T-helper 9 cell (primary cell): ENCODE measurements at regions not wholly inside any gene's neighbourhood (a gene's known extent, or its start where the extent isn't known, plus 50 kb on each side); places are given as distances from the start of the nearest gene placed in this dataset.
"Not testable (repeated sequence)": the region's sequence is repeated elsewhere in the genome, so short reads cannot be mapped to it uniquely, and the experiment has no call there.

Source experiments
- DNase-seq: peaks from one replicate; pipeline ENCODE4 v3.0.0-alpha.2; 2020

DNA sequence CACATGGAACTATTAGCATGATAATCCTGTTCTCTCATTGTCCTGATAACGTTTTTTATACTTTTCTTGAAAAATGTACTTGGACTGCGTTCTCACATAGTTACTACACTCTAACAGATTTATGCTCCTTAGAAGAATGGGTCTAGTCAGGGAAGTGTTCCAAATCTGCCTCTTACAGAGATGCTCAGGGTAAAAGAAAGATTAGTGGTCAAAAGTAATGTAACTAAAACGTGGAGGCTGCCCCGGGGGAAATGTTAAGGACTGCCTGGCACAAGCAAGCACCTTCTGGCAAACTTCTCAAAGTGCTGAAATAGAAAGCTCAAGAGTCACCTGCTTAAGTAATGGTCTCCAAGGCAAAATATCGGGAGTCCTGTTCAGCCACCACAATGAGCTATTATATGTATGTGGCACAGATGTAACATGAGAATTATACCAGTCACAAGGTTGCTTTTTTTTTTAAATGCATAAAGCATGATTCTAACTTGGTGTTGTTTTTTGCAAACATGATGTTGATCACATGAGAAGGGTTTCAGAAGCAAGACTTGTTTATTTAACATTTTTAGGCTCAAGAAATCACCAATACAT lies 244.5 kb upstream of the JARID2 start:
- DNase-seq = no peak

DNA sequence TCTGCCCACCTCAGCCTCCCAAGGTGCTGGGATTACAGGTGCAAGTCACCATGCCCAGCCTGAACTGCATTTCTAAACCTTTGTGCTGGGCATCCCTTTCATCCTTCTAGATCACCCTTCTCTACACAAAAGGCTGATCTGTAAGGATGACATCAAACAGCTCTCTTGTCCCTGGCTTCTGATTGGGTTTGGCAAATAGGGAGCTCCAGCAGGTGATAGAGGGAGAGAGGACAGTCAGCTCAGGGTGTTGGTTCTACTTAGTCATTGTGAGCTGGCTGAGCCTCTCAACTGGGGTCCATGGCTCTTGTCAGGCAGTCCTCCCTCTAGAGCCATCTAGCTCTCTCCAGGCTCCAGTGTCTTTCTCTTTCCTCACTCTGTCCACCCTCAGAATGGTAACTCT lies 237.6 kb upstream of the JARID2 start:
- no peak for DNase-seq

DNA sequence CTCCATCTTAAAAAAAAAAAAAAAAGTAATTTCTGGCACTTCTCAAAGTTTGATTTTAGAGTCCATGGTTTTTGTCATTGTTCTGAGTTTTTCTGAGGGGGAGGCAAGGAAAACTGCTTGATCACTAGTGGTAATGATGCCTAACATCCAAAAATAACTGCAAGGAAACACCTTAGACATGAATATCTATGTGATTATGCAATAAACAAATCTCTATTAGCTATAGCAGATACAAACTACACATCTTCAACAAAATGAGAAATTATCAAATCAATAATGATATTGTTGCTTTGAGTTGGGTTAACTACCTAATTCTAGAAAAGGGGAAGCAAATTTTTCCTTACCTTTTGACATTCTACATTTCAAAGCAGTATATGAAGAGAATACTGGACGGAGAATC lies 230.9 kb upstream of the JARID2 start:
- DNase-seq = no peak

DNA sequence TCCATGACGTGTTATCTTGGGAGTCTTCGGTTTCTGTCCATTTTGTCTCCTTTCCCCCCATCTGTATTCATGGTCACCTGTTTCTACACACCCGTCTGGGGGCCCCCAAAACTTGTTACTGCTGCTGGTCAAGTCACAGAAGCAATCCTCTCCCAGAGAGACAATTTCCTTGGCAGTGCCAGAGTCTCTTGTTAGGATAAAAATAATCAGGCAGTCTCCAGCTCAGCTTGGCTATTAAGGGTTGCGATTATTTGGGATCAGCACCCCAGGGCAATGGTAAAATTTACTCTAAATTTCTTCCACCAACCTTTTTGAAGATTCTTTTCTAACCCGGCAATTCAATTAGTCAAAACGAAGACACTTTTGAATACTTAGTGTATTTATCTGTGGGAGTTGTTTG lies 229.1 kb upstream of the JARID2 start:
- DNase-seq = no peak

DNA sequence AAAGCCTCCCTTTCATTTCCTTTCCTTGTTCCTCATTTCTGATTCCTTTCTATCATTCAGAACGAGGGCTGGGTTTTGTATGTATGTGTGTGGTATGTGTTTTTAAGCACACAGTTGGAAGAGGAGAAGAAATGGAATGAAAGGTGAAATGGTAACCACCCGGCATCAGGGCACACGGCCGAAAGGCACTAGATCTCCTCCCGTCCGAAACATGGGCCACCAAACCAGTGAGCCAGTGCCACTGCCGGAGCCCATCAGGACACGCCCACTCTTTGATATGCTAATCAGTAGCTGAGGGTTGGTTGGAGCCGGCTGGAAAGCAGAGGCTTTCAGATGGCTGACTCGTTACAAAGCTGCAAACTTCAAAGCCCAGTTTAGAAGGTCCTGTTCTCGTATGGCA lies 228.6 kb upstream of the JARID2 start:
- DNase-seq = no peak

DNA sequence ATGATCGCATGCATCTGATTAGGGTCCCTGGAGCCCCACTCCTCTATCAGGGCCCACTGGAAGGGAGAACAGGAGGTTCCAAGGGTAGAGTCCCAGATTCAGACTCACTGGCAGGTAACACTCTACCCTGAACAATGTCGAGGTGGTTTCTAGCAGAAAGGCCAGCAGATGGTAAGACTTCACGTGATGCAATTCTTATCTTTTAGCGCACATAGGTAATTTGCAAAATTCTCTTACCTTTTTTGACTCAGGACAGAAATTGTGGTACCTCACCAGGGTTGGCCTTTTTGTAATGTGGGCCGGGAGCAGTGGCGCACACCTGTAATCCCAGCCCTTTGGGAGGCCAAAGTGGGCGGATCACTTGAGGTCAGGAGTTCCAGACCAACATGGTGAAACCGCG lies 228.1 kb upstream of the JARID2 start:
- DNase-seq = no peak

DNA sequence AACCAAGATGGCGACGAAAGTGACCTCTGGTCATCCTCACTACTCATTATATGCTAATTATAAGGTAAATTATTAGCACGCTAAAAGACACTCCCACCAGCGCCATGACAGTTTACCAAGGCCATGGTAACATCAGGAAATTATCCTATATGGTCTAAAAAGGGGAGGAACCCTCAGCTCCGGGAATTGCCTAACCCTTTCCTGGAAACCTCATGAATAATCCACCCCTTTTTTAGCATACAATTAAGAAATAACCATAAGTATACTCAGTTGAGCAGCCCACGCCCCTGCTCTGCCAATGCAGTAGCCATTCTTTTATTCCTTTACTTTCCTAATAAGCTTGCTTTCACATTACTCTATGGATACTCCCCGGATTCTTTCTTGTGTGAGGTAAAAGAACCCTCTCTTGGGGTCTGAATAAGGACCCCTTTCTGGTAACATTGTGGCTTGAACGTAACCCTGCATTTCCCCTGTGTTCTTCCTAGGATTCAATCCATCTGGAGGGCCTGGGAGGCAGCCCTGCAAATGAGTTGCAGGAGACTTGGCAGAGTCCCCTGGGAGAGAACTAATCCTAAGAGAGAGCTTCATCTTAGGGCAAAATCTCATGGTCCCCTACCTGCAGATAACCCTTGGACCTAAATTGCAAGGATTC lies 225.6 kb upstream of the JARID2 start:
- no peak for DNase-seq

DNA sequence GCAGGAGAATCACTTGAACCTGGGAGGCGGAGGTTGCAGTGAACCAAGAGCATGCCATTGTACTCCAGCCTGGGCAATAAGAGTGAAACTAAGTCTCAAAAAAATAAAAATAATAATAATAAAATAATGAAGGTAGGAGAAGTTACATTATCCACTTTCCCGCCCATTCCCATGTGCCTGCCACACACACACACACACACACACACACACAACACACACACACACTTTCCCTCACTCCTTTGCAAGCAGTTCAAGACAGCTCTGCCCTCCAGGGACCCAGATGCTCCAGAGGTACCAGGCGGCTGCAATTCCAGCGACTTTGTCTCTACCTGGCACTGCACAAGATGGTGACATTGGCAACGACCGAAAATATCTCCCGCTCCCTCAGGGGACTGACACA lies 224.8 kb upstream of the JARID2 start:
- DNase-seq = no peak

DNA sequence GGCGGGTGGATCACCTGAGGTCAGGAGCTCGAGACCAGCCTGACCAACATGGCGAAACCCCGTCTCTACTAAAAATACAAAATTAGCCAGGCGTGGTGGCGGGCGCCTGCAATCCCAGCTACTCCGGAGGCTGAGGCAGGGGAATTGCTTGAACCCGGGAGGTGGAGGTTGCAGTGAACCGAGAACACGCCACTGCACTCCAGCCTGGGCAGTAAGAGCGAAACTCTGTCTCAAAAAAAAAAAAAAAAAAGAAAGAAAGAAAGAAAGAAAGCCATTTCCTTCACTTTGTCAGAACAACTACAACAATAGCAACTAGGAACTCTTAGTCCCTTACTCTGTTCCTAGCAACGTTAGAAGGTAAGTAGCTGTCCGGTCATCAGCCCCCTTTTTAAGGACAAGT lies 222.9 kb upstream of the JARID2 start:
- not testable (repeated sequence) for DNase-seq

DNA sequence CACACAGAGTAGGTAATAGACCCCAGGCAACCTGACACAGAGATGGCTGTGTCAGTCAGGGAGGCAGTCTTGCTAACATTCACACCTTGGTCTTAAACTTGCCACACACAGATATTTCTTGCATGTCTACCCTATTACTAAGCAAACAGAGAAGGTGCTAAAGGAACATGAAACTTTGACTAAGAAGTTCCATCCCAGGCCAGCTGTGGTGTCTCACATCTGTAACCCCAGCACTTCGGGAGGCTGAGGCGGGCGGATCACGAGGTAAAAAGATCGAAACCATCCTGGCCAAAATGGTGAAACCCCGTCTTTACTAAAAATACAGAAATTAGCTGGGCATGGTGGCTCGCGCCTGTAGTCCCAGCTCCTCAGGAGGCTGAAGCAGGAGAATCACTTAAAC lies 222.4 kb upstream of the JARID2 start:
- no peak for DNase-seq

DNA sequence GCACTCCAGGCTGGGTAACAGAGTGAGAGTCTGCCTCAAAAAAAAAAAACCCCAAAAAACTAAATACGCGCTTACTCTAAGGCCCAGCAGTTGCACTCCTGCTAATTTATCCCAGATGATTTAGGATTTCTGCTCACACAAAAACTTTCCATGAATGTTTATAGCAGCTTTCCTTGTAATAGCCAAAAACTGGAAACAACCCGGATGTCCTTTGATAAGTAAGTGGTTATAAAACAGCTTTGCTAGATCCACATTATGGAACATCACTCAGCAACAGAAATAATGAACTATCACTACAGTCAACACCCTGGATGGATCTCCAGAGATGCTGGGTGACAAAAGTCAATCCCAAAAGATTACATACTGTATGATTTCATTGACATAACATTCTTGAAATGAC lies 220.4 kb upstream of the JARID2 start:
- no peak for DNase-seq

DNA sequence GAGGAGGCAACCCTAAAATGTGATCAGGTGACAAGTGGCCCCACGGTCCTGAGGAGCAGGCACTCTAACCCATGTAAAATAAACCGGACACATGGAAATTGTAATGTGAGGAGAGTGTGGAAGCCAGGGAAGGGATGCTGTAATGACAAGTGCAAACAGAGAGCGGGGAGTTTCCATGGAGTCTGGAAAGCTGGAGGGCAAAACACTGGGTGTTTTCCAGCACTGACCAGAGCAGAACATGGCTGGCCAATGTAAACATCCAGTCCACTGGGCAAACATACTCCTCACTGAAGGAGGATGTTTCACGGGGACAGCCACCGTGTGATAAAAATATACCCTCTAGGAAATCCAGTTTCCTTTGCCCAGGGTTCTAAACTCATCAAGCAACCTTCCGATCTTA lies 219.0 kb upstream of the JARID2 start:
- no peak for DNase-seq

DNA sequence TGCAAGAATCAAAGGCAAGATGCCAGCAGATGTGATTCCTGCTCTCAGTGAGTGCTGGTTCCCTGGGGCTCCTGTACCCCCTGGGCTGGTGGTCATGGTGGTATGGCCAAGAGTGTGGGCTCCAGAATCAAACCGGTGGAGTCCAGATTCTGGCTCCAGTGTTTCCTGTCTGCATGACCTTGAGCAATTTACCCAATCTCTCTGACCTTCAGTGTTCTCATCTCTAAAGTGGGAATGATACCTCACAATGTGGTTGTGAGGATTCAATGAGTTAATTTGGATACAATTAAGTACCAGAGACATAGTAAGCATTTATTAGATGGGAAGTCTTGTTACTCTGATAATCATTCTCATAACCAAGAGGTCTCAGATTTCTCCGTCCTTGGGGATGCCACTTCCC lies 218.4 kb upstream of the JARID2 start:
- no peak for DNase-seq

DNA sequence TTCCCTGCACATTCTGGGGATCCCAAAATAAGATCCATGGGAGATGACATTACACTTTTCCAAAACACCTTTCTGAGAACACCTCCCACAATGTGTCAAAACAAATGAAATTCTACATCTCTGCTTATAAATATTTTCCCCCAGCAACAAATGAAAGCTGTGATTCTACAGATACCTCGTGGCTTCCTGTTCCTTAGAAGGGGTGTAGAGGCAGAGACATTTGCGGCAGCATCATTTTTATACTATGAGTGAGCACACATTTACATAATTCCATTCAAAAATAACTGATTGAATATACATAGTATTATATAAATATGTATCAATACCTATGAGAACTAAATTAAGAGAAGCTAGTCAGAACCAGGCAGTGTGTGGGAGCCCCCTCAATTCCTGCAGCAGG lies 213.9 kb upstream of the JARID2 start:
- DNase-seq = no peak

DNA sequence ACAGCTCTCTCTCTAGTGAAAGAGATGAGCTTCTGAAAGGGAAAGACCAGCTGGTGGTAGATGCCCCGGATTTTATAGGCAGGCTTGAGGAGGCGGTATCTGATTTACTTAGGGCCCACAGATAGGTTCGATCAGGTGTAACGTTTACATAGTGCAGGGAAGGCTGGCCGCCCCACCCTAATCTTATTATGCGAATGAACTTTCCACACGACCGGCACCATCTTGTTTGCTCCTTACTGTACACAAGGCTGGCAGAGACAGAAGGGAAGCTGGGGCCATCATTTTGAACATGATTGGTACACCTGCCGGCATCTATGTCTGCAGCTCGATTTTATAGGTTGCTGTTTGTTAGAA lies 212.0 kb upstream of the JARID2 start:
- DNase-seq = no peak

DNA sequence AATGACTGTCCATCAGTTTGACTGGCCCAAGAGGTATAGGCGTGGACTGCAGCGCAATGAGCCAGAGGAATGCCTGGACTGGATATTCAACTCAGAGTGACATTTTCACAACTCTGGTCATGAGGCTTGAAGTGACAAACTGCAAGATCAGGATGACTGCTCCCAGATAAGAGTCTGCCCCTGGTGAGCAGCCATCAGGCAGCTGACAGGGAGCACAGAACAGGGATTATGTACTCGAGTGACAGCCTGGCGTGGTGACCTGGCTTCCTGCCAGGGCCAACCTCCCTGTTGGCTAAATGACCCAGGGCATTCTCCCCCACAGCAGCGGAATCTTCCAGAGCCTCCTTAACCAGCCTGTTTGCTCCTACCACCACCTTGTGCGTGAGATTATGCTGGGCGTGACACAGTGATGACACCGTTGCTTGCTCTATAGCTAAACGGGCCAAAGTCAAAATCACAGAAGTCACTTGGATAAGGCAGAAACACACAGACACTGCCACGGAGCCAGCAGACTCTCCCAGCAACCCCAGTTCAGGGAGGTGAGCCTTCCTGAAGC lies 209.1 kb upstream of the JARID2 start:
- DNase-seq = no peak

DNA sequence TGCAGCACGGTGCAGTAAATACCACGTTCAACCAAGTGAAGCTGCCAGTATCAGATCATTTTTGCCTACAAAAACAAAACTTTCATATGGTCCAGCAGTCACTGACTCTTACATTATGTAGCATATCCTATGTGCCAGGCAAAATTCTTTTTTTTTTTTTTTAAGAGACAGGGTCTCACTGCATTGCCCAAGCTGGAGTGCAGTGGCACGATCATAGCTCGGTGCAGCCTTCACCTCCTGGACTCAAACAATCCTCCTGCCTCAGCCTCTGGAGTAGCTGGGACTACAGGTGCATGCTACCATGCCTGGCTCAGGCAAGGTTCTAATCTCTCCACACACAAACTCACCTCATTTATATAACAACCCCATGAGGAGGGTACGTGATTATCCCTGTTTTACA lies 208.6 kb upstream of the JARID2 start:
- no peak for DNase-seq

DNA sequence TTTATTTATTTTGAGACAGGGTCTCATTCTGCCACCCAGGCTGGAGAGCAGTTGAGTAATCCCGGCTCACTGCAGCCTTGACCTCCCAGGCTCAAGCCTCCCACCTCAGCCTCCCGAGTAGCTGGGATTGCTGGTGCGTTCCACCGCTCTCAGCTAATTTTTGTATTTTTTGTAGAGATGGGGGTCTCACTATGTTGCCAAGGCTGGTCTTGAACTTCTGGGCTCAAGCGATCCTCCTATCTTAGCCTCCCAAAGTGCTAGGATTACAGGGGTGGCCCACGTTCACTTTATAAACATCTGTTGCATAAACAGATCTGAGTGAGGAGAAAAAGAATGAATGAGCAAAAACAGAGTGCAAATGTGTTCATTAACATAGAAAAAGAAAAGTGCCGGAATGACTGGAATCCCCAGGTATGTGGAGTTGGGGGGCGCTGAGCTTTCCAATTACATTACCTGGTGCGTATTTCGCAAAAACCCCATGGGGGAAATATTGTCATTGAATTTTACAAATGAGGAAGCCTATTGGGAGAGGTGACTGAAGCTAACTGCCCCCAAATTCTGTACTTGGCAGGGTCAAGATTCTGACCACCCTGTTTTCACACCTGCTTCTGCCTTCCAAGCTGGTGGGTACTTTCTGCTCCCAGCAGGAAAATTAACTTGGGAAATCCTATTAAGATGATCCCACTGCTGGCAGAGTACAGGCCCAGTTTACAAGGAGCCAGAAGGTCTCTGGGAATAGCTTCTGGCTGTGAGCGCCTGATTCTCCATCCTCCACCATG lies 207.7 kb upstream of the JARID2 start:
- no peak for DNase-seq

DNA sequence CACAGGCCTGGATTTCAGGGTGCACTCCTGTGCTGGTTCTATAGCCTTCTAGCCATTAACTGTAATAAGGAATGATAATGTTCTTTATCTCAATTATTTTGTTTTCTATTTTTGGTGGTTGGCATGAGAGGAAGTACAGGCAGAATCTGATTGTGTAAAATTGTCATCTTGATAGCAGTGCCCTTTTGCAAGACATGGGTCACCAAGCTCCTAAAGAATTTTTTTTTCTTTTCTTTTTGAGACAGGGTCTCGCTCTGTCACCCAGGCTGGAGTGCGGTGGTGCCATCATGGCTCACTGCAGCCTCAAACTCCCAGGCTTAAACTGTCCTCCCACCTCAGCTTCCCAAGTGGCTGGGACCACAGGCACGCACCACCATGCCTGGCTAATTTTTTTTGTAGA lies 206.7 kb upstream of the JARID2 start:
- DNase-seq = no peak

DNA sequence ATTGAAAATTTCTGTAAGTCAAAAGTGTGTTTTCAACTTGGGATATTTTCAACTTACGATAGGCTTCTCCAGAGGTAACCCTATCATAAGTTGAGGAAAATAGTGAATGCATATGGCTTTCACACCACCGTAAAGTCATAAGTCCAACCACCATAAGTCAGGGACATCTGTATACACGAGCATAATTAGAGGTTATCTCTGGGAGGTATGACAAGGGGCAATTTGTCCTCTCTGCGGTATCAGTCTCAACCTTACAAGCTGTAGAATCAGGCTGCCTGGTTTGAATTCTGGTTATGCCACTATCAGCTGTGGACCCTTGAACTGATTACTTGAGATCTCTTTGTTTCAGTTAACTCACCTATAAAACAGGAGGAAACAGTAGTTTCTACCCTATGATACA lies 202.9 kb upstream of the JARID2 start:
- no peak for DNase-seq

DNA sequence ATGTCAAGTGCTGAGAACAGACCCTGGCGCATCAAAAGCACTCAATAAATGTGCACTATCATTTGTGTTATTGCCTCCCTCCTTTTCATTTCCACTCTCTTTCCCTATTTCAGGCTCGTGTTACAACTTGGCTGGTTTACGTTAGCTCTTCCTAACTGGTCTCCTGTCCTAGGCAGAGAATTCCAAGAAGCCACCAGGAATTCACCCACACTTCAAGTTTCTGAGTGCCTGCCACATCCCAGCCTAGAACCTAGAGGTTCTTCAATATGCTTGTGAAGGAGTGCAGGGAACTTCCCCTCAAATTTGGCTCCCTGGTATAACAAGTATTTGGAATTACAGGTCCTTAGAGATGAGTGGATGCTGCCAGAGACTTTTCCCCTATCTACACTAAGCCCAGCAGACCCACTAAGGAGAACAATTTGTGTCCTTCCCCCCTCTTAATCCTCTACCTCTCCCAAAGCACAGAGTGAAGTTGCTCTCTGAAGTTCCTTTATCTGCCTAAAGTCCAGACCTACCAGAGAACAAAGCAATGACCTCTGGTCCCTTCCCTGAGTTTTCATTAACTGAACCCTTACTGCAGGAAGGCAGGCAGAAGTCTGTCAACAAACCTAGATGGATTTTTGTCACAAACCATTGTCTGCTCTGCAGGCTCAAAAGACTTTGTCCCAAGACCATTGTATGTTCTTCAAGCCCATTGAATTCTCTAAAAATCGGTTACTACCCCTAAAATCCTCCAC lies 201.6 kb upstream of the JARID2 start:
- DNase-seq = no peak

DNA sequence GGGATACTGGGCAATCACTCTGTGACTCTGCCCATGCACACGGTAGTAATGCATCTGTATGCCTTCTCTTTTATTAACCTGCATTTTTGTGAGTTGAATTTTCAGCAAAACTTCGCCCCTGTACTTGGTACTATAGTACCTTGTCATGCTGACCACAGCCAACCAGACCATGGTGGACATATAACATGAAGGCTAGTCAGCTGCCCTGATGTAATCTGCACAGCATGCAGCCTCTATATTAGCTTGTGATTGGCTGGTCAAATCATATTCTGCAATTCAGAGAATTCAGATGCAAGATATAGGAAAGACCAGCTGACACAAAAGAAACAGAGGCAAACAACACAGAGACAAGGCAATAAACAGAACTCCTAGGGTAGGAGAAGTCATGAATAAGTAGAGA lies 200.9 kb upstream of the JARID2 start:
- no peak for DNase-seq

DNA sequence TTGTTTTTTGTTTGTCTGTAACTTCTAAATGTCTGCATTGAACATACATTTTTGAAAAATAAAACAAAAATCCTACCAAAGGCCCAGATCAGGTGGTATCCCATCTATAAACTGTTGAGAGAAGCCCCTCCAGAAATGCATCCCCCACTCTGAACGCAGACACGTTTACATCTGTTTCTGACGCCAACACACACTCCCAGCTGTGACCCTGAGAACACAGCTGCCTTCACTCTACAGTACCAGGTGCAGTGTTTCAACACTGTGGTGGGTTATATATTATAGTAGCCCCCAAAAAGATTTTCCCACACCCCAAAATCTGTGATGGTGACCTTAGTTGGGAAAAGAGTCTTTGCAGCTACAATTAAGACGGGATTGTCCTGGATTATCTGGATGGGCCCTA lies 199.1 kb upstream of the JARID2 start:
- no peak for DNase-seq

DNA sequence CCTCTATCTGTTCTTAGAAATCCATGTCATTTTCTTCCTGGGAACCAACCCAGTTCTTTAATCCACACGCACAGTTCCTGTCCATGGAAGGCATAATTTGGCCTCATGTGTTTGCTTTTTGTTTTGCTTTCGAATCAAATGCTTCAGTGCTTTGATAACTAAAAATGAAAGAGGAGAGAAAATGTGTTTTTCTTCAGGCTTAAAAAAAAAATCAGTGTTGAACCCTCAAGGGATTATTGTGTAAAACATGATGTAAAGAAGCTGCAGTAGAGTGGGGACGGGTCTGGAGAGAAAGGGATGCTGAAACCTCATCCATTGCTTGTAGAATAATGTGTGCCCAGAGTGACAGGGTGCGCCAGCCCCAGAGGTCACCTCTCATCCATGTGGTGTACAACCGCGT lies 197.5 kb upstream of the JARID2 start:
- DNase-seq = no peak
